ENCODE measurements at regions not wholly inside any gene's neighbourhood (a gene's known extent, or its start where the extent isn't known, plus 50 kb on each side); places are given as distances from the start of the nearest gene placed in this dataset.
A peak's percentile ranks its signal among the peaks of the same experiment; 100 is the strongest.

GRCh38 chr18:33878213-33878612, 300.2 kb downstream of the ASXL3 start:
- no peak for DNase-seq (ENCODE audit: extremely low read depth in 1 of 11, low read depth in 9 of 11, low spot score in 4 of 11)

GRCh38 chr18:33875029-33875565, 297.1 kb downstream of the ASXL3 start:
- no peak for DNase-seq (ENCODE audit: extremely low read depth in 1 of 11, low read depth in 9 of 11, low spot score in 4 of 11)

- DNase-seq (ENCODE audit: extremely low read depth in 1 of 11, low read depth in 9 of 11, low spot score in 4 of 11), result peak in 1 of 11 donors; percentile 2
These were observed 295.1 kb downstream of the ASXL3 start for GRCh38 chr18:33873112-33873511.

GRCh38 chr18:33871363-33872025, 293.5 kb downstream of the ASXL3 start:
- no peak for DNase-seq (ENCODE audit: extremely low read depth in 1 of 11, low read depth in 9 of 11, low spot score in 4 of 11)

- DNase-seq (ENCODE audit: extremely low read depth in 1 of 11, low read depth in 9 of 11, low spot score in 4 of 11), result no peak
These were observed 292.0 kb downstream of the ASXL3 start for GRCh38 chr18:33870059-33870458.

GRCh38 chr18:33866386-33866785, 288.4 kb downstream of the ASXL3 start:
- no peak for DNase-seq (ENCODE audit: extremely low read depth in 1 of 11, low read depth in 9 of 11, low spot score in 4 of 11)

- no peak for DNase-seq (ENCODE audit: extremely low read depth in 1 of 11, low read depth in 9 of 11, low spot score in 4 of 11)
These were observed 285.9 kb downstream of the ASXL3 start for GRCh38 chr18:33863912-33864311.

GRCh38 chr18:33854827-33855139, 276.8 kb downstream of the ASXL3 start:
- DNase-seq (ENCODE audit: extremely low read depth in 1 of 11, low read depth in 9 of 11, low spot score in 4 of 11), result no peak

GRCh38 chr18:33854086-33854826, 276.2 kb downstream of the ASXL3 start:
- DNase-seq (ENCODE audit: extremely low read depth in 1 of 11, low read depth in 9 of 11, low spot score in 4 of 11), result no peak

- no peak for DNase-seq (ENCODE audit: extremely low read depth in 1 of 11, low read depth in 9 of 11, low spot score in 4 of 11)
These were observed 275.2 kb downstream of the ASXL3 start for GRCh38 chr18:33853187-33853586.

GRCh38 chr18:33851546-33852078, 273.6 kb downstream of the ASXL3 start:
- no peak for DNase-seq (ENCODE audit: extremely low read depth in 1 of 11, low read depth in 9 of 11, low spot score in 4 of 11)

GRCh38 chr18:33849731-33850130, 271.7 kb downstream of the ASXL3 start:
- DNase-seq (ENCODE audit: extremely low read depth in 1 of 11, low read depth in 9 of 11, low spot score in 4 of 11), result no peak

GRCh38 chr18:33844232-33844631, 266.2 kb downstream of the ASXL3 start:
- DNase-seq (ENCODE audit: extremely low read depth in 1 of 11, low read depth in 9 of 11, low spot score in 4 of 11), result no peak

GRCh38 chr18:33841221-33841967, 263.4 kb downstream of the ASXL3 start:
- DNase-seq (ENCODE audit: extremely low read depth in 1 of 11, low read depth in 9 of 11, low spot score in 4 of 11), result no peak

- DNase-seq (ENCODE audit: extremely low read depth in 1 of 11, low read depth in 9 of 11, low spot score in 4 of 11), result no peak
These were observed 262.2 kb downstream of the ASXL3 start for GRCh38 chr18:33840212-33840593.

- DNase-seq (ENCODE audit: extremely low read depth in 1 of 11, low read depth in 9 of 11, low spot score in 4 of 11), result peak; percentile 43 to 87 (median 57)
These were observed 261.6 kb downstream of the ASXL3 start for GRCh38 chr18:33839452-33840211.

- no peak for DNase-seq (ENCODE audit: extremely low read depth in 1 of 11, low read depth in 9 of 11, low spot score in 4 of 11)
These were observed 260.0 kb downstream of the ASXL3 start for GRCh38 chr18:33838054-33838453.

- no peak for DNase-seq (ENCODE audit: extremely low read depth in 1 of 11, low read depth in 9 of 11, low spot score in 4 of 11)
These were observed 259.2 kb downstream of the ASXL3 start for GRCh38 chr18:33837191-33837590.

- no peak for DNase-seq (ENCODE audit: extremely low read depth in 1 of 11, low read depth in 9 of 11, low spot score in 4 of 11)
These were observed 258.5 kb downstream of the ASXL3 start for GRCh38 chr18:33836564-33836963.

All from renal cortex interstitium (tissue), 11 donors.